BE2C (cell line): ENCODE measurements at regions not wholly inside any gene's neighbourhood (a gene's known extent, or its start where the extent isn't known, plus 50 kb on each side); places are given as distances from the start of the nearest gene placed in this dataset.

Experiments
- DNase-seq: peaks from one replicate; pipeline ENCODE4 v3.0.0-alpha.2; 2020
- H3K27me3 ChIP-seq: fragments of 250-450 bp; sonication (Bioruptor Pico); 2 replicates; pipeline ENCODE4 v1.5.1; 2020; ENCODE audit warnings: mild to moderate bottlenecking
- H3K36me3 ChIP-seq: fragments of 250-450 bp; sonication (Bioruptor Pico); 2 replicates; pipeline ENCODE4 v1.5.1; 2020; ENCODE audit warnings: mild to moderate bottlenecking
- H3K4me1 ChIP-seq: fragments of 250-450 bp; sonication (Bioruptor Pico); 2 replicates; pipeline ENCODE4 v1.5.1; 2020
- H3K4me3 ChIP-seq: 2 replicates; pipeline ENCODE4 v1.5.1; 2011; ENCODE audit warnings: low read depth, low read length
- H3K9me3 ChIP-seq: fragments of 250-450 bp; sonication (Bioruptor Pico); 2 replicates; pipeline ENCODE4 v1.5.1; 2020
- TF ChIP-seq, protein P1 (sequence below): IDR thresholded peaks from 2 replicates; pipeline ENCODE4 v1.5.1; 2012; ENCODE audit warnings: mild to moderate bottlenecking, low read depth, low read length

DNA sequence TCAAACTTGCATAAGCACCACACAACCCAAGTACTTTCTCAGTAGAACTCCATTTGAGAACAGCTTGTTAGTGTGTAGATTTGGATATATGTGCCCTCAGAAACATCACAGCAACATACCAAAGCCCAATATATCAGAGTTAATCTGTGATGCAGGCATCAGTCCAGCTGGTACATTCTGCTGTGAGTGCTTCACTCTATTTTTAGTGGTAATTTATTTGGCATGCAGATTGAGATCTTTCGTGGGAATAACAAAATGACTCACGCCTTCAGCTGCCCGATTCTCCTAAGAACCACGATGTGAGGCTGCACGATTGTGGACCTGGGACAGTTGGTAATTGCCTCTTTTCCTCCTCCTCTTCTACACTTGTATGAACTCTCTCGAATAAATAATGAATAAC, 730.7 kb downstream of the SQOR start:
- H3K4me3 ChIP-seq = no peak overlapping the region
- no peaks in the 10 kb centered on the region for H3K4me1 ChIP-seq
- H3K36me3 ChIP-seq = no peaks in the 10 kb centered on the region
- DNase-seq = no peak
- H3K27me3 ChIP-seq = peaks cover 3% of the 10 kb centered on the region
- TF ChIP-seq, protein P1, sequence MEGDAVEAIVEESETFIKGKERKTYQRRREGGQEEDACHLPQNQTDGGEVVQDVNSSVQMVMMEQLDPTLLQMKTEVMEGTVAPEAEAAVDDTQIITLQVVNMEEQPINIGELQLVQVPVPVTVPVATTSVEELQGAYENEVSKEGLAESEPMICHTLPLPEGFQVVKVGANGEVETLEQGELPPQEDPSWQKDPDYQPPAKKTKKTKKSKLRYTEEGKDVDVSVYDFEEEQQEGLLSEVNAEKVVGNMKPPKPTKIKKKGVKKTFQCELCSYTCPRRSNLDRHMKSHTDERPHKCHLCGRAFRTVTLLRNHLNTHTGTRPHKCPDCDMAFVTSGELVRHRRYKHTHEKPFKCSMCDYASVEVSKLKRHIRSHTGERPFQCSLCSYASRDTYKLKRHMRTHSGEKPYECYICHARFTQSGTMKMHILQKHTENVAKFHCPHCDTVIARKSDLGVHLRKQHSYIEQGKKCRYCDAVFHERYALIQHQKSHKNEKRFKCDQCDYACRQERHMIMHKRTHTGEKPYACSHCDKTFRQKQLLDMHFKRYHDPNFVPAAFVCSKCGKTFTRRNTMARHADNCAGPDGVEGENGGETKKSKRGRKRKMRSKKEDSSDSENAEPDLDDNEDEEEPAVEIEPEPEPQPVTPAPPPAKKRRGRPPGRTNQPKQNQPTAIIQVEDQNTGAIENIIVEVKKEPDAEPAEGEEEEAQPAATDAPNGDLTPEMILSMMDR = no peak
- H3K9me3 ChIP-seq = no peaks in the 10 kb centered on the region

DNA sequence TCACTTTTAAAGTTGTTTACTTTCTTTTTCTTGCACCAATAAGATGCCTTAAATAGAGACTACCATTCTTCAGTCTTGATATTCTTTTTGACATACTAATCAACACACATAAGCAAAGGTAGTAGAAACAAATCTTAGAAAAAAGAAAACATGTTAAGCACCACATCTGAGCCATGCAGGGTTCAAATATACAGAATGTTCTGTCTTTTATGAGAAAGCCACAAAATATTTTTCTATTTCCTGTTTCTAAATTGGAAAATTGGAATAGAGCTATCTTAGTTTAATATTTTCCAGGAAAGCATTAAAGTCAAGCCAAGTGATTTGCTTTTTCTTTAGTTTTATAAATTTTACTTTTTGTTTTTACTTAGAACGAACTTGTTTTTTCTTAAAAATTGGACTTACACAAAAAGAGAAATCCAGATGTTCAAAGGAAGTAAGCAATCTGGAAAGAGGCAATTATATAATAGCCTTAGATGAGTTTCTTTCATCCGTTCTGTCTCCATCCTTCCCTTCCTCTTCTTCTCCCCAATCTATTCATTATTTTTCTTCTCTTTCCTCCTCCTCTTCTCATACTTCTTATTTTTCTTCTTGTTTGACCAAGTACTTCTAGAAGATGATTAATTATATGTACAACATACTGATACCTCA, 731.7 kb downstream of the SQOR start:
- no peak overlapping the region for H3K4me3 ChIP-seq
- H3K4me1 ChIP-seq = no peaks in the 10 kb centered on the region
- H3K36me3 ChIP-seq = no peaks in the 10 kb centered on the region
- TF ChIP-seq, protein P1 = no peak
- peaks cover 3% of the 10 kb centered on the region for H3K27me3 ChIP-seq
- no peaks in the 10 kb centered on the region for H3K9me3 ChIP-seq
- DNase-seq = no peak

DNA sequence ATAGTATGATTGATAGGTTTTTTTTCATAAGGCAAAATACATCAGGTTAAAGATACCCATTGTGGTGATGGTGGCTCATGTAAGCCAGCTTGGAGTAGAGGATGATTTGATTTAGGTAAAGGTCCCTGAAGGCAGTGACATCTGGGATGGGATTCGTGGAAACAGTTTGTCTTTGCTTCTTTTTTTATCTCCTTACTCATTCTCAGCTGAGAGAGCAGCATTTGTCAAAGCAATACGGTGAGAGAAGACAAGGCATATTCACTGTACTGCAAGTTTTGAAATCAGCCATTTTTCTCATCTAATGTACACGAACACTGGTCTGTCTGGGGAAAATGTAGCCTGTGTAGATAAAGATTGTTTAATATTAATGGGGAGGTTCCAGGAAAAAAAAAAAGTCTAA, 749.1 kb downstream of the SQOR start:
- no peak for DNase-seq
- H3K27me3 ChIP-seq = no peaks in the 10 kb centered on the region
- TF ChIP-seq, protein P1 = no peak

DNA sequence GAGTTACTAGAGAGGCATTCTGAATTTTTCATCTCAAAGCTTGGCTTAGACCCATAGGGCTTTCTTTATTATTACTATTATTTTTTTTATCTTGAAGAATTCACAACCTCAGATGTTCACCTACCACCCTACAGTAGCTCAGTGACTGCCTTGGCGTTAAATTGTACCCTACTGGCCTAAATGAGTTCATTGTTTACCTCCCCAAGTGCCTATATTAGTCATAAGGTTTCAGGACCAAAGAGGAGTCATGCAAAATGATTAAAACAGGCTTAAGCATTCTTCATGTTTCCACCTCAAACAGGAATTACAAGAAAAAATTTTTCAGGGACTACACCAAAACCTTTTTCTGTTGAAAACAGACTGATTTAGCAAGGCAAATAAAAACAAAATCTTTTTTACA, 751.5 kb downstream of the SQOR start:
- Histone ChIP-seq H3K27me3 (no peaks in the 10 kb centered on the region), H3K9me3 (no peaks in the 10 kb centered on the region), H3K36me3 (no peaks in the 10 kb centered on the region), H3K4me1 (no peaks in the 10 kb centered on the region), H3K4me3 (no peak overlapping the region)
- TF ChIP-seq, protein P1 = no peak
- no peak for DNase-seq

More for the DNA sequence above, 749.1 kb downstream of the SQOR start:
- Histone ChIP-seq H3K36me3 (no peaks in the 10 kb centered on the region), H3K9me3 (no peaks in the 10 kb centered on the region), H3K4me3 (no peak overlapping the region), H3K4me1 (no peaks in the 10 kb centered on the region)

DNA sequence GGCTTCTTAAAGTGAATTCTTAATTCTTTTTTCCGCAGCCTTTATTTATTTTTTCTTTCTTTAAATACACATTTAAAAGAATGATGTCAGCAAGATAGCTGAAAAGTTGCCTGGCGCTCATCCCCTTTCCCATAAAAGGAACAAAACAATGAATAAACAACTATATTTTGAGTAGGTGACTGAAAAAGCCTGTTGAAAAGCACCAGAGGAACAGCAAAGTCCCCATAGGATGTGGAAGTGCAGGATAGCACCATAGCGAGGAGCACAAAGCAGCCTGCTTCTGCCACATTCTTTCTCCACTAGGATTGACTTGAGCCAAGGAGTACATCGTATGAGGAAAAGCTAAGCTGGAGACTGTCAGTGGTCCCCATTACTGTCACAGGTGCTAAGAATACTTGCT, 754.9 kb downstream of the SQOR start:
- H3K9me3 ChIP-seq = no peaks in the 10 kb centered on the region
- H3K36me3 ChIP-seq = no peaks in the 10 kb centered on the region
- no peaks in the 10 kb centered on the region for H3K27me3 ChIP-seq
- no peak overlapping the region for H3K4me3 ChIP-seq
- TF ChIP-seq, protein P1 = no peak
- no peaks in the 10 kb centered on the region for H3K4me1 ChIP-seq
- no peak for DNase-seq

DNA sequence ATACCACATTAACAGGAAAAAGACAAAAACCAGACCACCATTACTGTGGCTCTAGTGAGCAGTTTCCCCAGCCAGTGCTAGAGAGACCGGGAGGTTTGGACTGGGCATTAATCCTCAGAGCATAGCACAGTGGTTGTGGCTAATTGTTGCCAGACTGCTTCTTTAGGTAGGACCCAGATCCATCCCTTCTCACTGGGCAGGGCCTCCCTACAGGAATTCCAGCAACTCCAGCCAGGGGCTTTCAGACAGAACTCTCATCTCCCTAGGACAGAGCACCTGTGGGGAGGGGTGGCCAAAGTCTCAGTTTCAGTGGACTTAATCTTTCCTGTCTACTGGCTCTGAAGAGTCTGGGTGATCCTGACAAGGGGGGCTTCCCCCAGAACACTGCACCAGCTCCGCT, 759.6 kb downstream of the SQOR start:
- Histone ChIP-seq H3K36me3 (no peaks in the 10 kb centered on the region), H3K27me3 (no peaks in the 10 kb centered on the region), H3K4me3 (no peak overlapping the region), H3K9me3 (no peaks in the 10 kb centered on the region), H3K4me1 (no peaks in the 10 kb centered on the region)
- TF ChIP-seq, protein P1 = no peak
- DNase-seq = no peak
